ELF-1 (cell line): ENCODE measurements at regions not wholly inside any gene's neighbourhood (a gene's known extent, or its start where the extent isn't known, plus 50 kb on each side); places are given as distances from the start of the nearest gene placed in this dataset.
"Not testable (repeated sequence)": the region's sequence is repeated elsewhere in the genome, so short reads cannot be mapped to it uniquely, and the experiment has no call there.

Experiments
- DNase-seq: peaks from one replicate; pipeline ENCODE4 v3.0.0-alpha.2; 2016; ENCODE audit warnings: low read depth, low spot score

- no peak for DNase-seq
These were observed 62.2 kb downstream of the SPANXN3 start for GRCh38 chrX:143455046-143455445.

GRCh38 chrX:143437439-143437838, 79.8 kb downstream of the SPANXN3 start:
- peak; percentile 14 for DNase-seq

- DNase-seq, result no peak
These were observed 81.4 kb downstream of the SPANXN3 start for GRCh38 chrX:143435916-143436315.

GRCh38 chrX:143429811-143430210, 87.5 kb downstream of the SPANXN3 start:
- DNase-seq, result no peak

- no peak for DNase-seq
These were observed 88.1 kb downstream of the SPANXN3 start for GRCh38 chrX:143429131-143429530.

GRCh38 chrX:143401160-143401559, 116.1 kb downstream of the SPANXN3 start:
- DNase-seq, result no peak

- DNase-seq, result no peak
These were observed 138.4 kb downstream of the SPANXN3 start for GRCh38 chrX:143378851-143379250.

- DNase-seq, result no peak
These were observed 153.9 kb downstream of the SPANXN3 start for GRCh38 chrX:143363419-143363818.

GRCh38 chrX:143340190-143340589, 177.1 kb downstream of the SPANXN3 start:
- no peak for DNase-seq

- DNase-seq, result no peak
These were observed 181.0 kb downstream of the SPANXN3 start for GRCh38 chrX:143336261-143336660.

- DNase-seq, result no peak
These were observed 197.7 kb downstream of the SPANXN3 start for GRCh38 chrX:143319526-143319925.

GRCh38 chrX:143318857-143319256, 198.4 kb downstream of the SPANXN3 start:
- DNase-seq, result not testable (repeated sequence)

- peak; percentile 54 for DNase-seq
These were observed 210.0 kb downstream of the SPANXN3 start for GRCh38 chrX:143306991-143307937.

GRCh38 chrX:143304518-143304917, 212.8 kb downstream of the SPANXN3 start:
- no peak for DNase-seq

- DNase-seq, result no peak
These were observed 213.2 kb downstream of the SPANXN3 start for GRCh38 chrX:143304025-143304424.

GRCh38 chrX:143298663-143299241, 218.5 kb downstream of the SPANXN3 start:
- DNase-seq, result no peak

- DNase-seq, result no peak
These were observed 220.8 kb downstream of the SPANXN3 start for GRCh38 chrX:143296521-143296920.

- DNase-seq, result no peak
These were observed 230.0 kb downstream of the SPANXN3 start for GRCh38 chrX:143287236-143287635.

GRCh38 chrX:143270317-143270716, 244.6 kb downstream of the SPANXN4 start:
- DNase-seq, result no peak

GRCh38 chrX:143244593-143244992, 218.9 kb downstream of the SPANXN4 start:
- DNase-seq, result not testable (repeated sequence)

- DNase-seq, result no peak
These were observed 214.9 kb downstream of the SPANXN4 start for GRCh38 chrX:143240658-143241057.

GRCh38 chrX:143231492-143231891, 205.8 kb downstream of the SPANXN4 start:
- DNase-seq, result no peak

GRCh38 chrX:143228600-143228999, 202.9 kb downstream of the SPANXN4 start:
- not testable (repeated sequence) for DNase-seq
